ENCODE measurements at regions not wholly inside any gene's neighbourhood (a gene's known extent, or its start where the extent isn't known, plus 50 kb on each side); places are given as distances from the start of the nearest gene placed in this dataset.
"Not testable (repeated sequence)": the region's sequence is repeated elsewhere in the genome, so short reads cannot be mapped to it uniquely, and the experiment has no call there.

DNA sequence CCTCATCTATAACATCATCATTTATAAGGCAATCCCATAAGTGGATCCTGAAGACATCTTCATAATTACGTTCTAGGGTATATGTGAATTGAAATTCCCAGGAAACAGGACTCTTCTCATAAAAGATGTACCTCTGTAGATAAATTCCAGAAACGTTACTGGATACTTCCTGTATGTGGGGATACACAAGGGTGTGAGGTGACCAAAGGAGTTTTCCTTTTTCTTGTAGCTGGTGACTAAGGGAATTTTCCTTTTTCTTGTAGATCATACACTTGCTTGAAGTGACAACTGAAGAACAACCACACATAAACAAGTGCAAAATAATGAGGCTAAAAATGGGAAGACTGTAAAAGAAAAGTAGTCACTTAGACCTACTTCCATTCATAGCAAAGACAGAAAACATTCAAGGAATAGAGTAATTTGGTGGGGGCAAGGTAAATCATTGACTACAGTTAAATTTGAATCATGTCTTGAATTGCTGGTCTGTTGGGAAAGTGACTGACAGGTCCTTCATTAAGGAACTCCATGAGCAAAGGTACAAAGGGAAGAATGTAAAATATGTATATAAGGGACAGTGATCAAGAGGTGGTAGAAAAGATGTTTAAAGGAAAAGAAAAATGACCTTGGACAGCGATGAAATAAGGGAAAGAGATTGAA lies 53.2 kb upstream of the UBE2E3 start:
- no peak for DNase-seq (ENCODE audit: low spot score)

DNA sequence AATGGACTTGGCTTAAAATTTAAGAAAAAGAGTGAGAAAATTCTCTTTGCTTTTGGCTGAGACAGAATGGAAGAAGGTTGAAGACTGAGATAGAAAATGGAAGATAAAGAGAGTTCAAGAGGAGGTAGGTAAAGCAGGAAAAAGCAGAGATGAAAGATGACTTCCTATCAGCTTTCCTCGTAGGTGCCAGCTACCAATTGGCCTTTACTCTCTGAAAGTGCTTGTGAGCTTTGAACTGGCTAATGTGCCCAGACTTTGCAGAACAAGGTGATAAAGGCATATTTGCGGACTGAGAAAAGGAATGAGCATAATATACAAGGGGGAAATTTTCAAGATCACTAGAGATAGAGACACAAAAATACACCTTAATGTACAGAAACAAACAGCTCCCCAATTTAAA lies 54.7 kb upstream of the UBE2E3 start:
- DNase-seq (ENCODE audit: low spot score), result no peak

DNA sequence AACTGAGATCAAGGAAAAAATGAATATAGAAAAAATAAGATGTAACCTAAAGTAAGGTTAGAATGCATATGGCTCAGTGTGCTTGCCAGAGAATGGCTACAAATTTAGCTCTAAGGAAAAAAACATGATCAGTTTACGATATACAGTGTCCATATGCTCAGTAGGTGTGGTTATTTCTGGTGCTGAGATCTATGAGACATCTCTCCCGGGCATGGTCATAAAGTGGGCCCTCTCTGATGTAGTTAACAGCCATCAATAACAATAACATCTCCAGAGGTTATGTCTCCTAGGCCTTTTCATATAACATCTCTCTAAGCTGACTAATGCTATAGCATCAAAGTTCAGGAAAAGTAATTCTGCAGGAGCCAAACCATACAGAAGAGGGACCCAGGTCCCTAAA lies 56.3 kb upstream of the UBE2E3 start:
- no peak for DNase-seq (ENCODE audit: low spot score)

DNA sequence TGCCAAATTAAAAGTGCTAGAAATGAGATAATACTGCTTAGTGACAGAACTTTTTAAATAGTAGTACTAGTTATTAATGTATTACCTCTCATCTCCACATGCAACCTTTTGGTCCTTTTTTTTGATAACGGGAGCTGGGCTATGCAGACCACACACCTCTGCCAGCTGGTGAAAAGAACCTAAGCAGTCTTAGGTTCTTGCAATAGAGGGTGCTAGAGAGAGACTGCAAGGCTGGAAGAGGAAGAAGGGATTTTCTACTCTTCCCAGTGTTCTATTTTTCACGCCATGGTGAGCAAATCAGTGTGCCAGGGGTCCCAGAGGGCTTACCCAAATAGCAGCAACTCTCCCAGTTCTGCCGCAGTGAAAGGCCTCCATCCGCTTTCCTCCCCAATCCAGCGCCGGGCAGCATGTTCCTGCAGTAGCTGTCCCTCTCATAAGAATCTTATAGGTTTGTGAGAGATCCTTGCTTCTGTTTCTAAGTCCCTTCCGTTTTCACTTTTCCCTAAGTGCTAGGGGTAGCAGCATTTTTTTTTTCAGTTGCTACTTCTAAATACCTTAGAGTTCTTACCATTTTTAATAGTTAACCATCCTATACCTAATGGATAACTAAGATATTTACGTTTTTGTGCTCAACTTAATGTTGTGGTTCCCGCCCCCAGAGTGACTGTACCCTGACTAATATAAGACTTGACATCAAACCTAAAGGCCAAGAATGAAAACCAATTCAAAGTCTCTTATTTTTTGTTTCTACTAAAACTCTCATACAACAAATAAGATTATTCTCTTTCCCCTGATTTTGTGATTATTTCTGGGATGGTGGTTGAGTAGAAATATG lies 69.4 kb upstream of the UBE2E3 start:
- no peak for DNase-seq (ENCODE audit: low spot score)

DNA sequence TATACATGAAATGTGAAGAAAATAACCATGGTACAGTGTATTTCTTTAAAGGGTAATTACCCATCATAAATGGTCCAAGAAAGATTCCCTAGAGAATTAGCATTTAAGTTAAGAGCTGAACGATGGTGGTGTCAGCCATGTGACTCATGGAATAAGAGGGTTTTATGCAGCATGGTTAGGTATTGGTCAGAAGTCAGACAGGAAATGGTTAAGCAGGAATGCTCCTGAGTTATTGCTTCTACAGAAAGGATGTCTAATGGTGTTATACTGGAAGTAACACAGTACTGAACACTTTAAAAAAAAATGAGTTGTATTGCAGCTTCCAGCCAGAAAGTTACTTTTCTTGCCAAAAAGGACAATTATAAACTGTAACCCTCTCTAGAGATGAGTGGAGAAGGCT lies 72.7 kb upstream of the UBE2E3 start:
- DNase-seq (ENCODE audit: low spot score), result no peak

DNA sequence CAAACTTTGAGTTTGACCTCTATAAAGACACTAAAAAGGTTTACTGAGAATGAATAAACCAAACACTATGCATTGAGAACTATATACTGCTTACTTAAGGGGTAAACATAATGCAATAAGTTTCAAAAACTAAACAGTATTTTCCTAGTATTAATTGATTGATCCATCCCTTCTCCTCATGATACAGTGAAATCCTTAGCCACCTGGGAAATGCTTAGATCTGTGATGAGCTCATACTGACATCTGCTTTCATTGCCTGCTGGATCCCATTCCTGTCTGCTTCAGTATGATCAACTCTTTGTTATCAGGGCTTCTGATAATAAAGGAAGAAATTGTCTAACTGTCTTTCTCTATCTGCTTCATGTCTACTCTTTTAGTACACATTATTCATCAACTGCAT lies 74.9 kb upstream of the UBE2E3 start:
- no peak for DNase-seq (ENCODE audit: low spot score)

DNA sequence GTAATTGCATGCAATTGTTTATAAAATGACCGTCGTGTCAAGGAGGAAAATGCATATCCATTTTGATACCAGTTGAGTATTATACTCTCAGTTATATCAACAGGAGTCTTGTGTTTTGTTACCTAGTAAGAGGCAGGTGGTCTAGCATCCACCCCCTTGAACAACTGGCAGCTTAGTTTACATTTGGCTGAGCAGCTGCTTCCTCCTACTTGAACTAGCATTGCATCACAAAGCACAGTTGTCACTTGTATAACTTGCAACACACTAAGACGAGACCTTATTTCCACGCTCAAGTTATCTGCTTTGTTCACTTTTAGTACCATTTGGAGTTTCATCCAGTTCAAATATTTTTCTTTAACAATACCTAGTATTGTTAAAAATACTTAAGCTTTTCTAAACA lies 75.4 kb upstream of the UBE2E3 start:
- DNase-seq (ENCODE audit: low spot score), result no peak

DNA sequence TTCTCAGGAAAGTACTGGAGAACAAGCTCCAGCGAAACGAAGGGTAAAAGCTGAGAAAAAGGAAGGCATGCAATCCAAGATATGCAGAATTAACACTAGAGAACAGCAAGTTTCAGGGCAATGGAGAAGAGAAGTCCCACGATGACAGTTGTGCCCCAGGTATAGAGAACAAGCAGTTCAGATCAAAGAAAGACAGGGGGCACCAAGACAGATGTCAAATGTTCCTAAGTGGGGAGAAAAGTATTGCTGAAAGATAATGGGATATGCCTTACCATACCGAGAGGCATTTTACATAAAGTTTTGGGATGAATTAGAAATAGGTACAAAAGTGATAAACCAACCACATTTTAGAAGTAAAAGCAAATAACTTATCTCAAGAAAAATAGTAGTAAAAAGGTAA lies 79.1 kb upstream of the UBE2E3 start:
- no peak for DNase-seq (ENCODE audit: low spot score)

DNA sequence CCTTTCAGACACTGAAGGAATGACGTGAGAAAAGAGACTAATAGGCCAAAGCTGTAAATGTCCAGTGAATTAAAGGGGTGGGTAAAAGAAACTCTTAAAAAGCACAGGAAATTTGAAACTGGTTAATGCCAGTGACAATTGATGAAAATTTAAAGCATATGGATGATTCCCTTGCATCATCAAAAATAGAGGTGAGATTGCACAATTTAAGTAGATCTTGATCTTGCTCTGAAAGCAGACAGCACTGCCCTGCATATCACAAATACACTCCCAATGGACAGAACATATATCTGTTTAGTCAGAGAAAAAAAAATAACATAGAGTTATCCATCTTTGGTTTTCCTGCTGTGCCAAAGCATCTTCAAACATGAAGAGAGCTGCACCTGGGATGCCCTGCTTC lies 86.7 kb upstream of the UBE2E3 start:
- DNase-seq (ENCODE audit: low spot score), result no peak

DNA sequence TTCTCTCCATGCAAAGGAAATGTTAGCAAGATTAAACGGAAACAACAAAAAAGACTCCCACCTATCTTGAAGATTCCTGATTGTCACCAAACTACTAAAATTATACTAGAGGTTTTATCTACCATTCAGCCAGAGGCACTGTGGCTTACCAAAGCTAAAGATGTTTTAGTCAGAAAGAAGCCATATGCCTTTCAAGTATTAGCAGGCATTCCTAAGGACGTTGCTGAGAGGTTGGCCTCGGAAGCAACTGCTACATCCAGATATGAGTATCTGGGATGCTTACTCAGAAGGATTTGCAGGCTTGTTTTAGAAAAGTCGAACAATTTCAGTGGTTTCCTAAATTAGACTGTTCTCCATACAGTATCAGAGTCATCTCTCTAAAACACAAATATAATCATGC lies 88.3 kb upstream of the UBE2E3 start:
- DNase-seq (ENCODE audit: low spot score), result no peak

DNA sequence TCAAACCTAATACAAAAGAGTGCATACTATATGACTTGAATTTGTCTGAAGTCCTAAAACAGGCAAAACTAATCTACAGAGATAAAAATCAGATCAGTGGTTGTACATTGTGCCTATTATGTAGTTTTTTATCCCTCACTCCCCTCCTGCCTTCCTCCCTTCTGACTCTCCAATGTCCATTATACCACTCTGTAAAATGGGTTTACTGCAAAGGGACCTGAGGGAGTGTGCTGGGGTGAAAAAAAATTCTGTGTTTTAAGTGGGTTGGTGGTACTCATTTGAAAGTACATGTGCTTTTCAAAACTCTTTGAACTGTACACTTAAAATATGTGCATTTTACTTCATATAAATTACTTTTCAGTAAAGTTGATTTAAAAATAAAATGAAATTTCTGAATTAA lies 89.0 kb upstream of the UBE2E3 start:
- no peak for DNase-seq (ENCODE audit: low spot score)

DNA sequence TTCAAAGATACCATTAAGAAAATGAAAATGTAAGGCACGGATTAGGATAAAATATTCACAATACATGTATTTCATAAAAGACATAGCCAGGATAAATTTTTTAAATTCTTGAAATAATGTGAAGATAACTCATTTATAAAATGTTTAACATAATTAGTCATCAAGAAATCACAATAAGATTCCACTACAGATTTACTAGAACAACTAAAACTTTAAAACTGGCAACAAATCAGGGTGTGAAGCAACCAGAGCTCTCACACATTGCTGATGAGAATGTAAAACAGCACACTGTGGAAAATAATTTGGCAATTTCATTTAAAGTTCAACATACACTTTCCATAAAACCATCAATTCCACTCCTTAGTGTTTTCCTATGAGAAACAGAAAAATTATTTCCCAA lies 89.6 kb upstream of the UBE2E3 start:
- DNase-seq (ENCODE audit: low spot score), result no peak

DNA sequence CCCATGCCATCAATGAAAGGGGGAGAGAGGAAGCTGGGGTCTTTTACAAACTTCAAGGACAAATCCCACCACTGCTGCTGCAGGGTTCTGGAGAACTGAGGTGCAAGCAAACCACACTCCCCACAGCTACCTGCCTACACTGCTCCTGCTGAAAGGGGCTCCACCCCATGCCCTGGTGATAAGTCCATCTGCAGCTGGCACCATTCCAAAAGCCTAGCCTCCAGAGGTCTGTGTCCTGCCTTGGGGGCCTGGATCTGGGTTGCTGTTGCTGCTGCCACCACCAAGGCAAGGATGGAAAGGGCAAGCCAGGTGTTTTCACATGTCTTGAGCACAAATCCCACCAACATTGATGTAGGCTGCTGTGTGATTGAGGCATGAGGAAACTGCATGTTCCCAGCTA lies 97.4 kb upstream of the UBE2E3 start:
- no peak for DNase-seq (ENCODE audit: low spot score)

DNA sequence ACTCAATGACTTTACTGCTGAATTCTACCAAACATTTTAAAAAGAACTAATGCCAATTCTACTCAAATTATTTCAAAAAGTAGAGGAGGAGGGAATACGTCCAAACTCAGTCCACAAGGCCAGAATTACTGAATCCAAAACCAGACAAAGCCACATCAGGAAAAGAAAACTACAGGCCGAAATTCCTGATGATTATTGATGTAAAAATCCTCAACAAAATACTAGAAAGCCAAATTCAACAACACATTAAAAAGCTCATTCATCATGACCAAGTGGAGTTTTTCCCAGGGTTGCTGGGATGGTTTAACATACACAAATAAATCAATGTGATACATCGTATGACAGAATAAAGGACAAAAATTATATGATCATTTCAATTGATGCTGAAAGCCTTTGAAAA lies 103.9 kb upstream of the UBE2E3 start:
- DNase-seq (ENCODE audit: low spot score), result no peak

DNA sequence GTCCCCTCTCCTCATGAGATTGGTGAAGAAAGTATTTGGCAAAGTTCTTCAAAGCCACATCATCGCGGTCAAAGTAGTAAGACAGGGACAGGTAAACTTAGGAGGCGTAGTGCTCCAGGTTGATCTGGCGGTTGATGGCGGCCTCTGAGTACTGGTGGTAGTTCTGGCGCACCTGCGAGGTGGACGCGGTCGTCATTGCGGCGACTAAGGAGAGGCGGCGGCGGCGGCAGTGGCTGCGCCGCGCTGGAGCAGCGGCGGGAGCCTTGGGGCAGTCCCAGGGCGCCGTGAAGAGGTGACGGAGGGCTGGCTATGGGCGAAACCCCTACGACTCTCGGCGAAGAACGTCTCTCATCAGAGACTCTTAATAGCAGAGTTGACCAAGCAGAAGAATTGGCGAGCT lies 107.2 kb upstream of the UBE2E3 start:
- no peak for DNase-seq (ENCODE audit: low spot score)

DNA sequence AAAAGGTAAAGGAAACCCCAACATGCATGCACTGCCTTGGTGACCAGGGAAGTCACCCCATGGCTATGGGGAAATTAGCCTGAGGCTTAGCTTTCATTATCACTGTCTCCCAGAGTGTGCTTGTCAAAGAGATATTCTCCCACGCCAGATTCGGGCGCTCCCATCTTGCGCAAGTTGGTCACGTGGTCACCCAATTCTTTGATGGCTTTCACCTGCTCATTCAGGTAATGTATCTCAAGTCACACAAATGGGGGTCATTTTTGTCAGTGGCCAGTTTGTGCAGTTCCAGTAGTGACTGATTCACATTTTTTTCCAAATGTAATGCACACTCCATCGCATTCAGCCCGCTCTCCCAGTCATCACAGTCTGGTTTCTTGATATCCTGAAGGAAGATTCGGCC lies 107.6 kb upstream of the UBE2E3 start:
- not testable (repeated sequence) for DNase-seq (ENCODE audit: low spot score)

DNA sequence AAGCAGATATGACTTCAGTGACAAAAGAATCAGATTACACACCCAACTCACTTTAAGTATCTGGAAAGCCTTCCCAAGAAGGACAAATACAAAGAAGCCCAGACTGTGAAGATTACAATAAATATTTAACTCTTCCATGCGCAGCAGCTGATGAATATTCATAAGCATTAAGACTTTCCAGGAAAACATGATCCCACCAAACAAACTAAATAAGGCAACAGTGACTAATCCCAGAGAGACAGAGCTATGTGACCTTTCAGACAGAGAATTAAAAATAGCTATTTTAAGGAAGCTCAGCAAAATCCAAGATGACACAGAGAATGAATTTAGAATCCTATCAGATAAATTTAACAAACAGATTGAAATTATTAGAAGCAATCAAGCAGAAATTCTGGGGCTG lies 108.2 kb upstream of the UBE2E3 start:
- DNase-seq (ENCODE audit: low spot score), result no peak

DNA sequence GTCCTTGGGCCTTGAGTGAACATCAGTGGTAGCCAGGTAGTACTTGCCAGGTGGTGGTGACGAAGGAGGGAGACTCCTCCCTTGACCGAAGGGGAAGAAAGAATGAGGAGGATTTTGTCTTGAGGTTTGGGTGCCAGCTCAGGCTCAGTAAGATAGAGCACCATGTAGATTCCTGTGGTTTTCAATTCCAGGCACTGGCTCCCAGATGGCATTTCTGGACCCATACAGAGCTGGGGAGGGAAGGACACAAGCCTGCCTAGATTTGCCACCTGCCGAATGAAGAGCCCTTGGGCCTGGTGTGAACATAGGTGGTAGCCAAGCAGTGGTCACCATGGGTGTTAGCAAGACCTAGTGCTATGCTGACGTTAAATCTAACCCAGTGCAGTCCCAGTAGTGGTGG lies 108.8 kb upstream of the UBE2E3 start:
- DNase-seq (ENCODE audit: low spot score), result no peak

DNA sequence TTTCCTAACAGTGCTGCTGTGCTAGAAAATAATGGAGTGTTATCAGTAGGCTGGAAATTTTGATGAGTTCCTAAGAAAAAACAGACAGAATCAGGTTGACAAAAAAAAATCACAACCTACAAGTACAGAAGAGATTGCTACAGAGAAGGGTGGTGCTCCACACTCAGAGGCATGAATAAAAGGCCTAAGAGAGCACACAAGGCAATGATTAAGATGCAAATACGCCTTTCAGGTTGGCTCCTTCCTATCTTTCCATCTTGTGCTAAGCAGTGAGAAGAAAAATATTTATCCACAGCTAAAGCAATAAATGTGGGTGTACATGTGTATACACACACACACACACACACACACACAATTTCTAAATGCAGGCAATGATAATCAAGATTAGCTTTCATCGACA lies 130.6 kb upstream of the UBE2E3 start:
- no peak for DNase-seq (ENCODE audit: low spot score)

DNA sequence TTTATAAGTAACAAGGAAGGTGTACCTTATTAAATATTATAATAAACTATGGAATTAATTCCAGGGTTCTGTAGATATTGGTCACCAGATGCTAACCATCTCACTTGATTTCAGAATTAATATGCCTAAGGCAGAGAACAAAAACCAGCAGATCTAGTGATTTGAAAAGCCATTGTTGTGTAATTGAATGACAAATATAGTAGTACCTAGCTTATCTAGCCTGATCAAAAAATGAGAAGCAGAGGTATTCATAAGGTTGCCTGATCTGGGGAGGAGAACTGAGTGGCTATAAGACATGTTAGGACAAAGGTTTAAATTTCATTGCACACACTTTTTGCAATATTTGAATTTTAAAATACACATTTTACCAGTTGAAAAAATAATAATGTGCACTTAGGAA lies 132.0 kb upstream of the UBE2E3 start:
- no peak for DNase-seq (ENCODE audit: low spot score)

DNA sequence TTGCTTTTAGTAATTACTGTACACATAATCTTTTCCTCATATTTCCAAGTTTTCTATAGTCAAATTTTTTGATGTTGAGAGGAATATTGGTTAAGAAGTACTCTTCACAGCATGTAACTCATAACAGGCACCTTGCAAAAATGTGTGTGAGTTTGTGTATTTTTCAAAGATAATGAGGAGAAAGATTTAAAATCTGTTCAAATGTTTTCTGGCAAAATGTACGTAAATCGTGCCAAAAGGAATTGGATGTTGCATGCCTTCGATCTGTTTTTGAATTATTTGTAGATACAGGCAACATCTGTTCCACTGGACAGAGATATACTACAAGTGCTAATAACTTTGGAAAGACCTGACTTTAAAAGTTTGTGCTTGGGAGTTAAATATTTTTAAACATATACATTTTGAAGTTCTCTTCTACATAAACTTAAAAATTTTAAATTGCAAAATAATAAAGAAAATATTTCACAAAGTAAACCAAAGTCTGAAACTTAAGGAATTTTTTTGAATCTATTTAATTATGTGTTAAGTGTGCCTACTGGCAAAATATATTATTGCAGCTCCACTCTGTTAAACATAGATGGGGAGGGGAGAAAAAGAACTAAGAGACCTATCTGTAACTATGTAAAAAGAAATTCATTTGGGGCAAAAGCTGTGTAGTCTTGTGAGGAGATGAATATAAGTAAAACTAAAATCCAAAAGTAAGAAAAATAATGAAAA lies 133.5 kb upstream of the UBE2E3 start:
- DNase-seq (ENCODE audit: low spot score), result no peak

DNA sequence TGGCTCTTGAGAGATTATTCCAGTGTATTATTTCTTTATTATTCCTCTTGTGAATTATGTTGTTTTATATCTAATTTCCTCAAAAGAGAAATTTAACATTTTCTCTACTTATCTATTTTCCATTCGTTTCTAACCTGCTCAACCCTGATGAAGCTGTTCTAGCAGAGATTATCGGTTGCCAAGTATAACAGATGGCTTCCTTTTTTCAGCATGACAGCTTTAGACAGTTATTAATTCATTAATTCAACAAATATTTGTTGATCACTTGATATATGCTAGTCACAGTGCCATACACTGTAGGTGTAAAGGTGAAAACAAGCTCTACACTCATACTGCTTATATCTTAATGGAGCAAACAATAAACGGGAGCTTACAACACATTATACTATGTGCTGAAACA lies 137.9 kb upstream of the UBE2E3 start:
- no peak for DNase-seq (ENCODE audit: low spot score)

DNA sequence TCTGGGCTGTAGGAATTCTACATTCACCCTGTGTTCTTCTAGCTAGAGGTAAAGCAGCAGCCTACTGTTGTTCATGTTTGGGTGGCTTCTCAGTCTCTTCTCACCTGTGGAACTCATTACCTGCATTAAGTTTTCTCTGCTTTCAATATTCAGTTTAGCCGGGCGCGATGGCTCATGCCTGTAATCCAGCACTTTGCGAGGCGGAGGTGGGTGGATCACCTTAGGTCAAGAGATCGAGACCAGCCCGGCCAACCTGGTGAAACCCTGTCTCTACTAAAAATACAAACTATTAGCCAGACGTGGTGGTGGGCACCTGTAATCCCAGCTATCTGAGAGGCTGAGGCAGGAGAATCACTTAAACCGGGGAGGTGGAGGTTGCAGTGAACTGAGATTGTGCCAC lies 139.8 kb upstream of the UBE2E3 start:
- no peak for DNase-seq (ENCODE audit: low spot score)

Data from ureter (tissue), 1 donor.